PC-9 (cell line): ENCODE measurements at regions not wholly inside any gene's neighbourhood (a gene's known extent, or its start where the extent isn't known, plus 50 kb on each side); places are given as distances from the start of the nearest gene placed in this dataset.

Experiments used
- EZH2 ChIP-seq: fragments of 200-600 bp; sonication (generic); IDR thresholded peaks from 2 replicates; pipeline ENCODE4 v1.8.0; 2017; ENCODE audit warnings: antibody characterized with exemption, low read depth
- TF ChIP-seq, protein P1 (sequence below): fragments of 200-600 bp; sonication (generic); conservative IDR thresholded peaks from 2 replicates; pipeline ENCODE4 v1.6.1; 2017; ENCODE audit warnings: mixed run types, antibody characterized with exemption, mild to moderate bottlenecking, moderate library complexity

DNA sequence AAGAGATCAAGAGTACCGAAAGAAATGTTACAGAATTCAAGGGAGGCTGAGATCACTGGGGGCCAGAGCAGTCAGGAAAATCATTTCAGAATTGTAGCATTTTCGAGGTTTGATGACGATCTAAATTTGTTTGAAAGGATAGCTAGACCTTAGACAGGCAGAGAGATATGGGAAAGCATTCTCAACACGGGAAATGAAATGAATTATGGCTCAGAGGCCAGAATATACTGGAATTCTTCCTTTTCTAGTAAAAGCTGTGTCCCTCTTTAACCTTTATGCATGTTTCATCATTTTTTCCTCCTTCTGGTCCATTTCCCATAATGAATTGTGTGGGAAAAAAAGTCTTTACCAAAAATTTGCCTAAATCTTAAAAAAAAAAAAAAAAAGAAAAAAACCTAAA lies 78.8 kb downstream of the NABP1 start:
- TF ChIP-seq, protein P1, sequence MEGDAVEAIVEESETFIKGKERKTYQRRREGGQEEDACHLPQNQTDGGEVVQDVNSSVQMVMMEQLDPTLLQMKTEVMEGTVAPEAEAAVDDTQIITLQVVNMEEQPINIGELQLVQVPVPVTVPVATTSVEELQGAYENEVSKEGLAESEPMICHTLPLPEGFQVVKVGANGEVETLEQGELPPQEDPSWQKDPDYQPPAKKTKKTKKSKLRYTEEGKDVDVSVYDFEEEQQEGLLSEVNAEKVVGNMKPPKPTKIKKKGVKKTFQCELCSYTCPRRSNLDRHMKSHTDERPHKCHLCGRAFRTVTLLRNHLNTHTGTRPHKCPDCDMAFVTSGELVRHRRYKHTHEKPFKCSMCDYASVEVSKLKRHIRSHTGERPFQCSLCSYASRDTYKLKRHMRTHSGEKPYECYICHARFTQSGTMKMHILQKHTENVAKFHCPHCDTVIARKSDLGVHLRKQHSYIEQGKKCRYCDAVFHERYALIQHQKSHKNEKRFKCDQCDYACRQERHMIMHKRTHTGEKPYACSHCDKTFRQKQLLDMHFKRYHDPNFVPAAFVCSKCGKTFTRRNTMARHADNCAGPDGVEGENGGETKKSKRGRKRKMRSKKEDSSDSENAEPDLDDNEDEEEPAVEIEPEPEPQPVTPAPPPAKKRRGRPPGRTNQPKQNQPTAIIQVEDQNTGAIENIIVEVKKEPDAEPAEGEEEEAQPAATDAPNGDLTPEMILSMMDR: no peak
- TF ChIP-seq EZH2: no peak
